LNCaP clone FGC (cell line): ENCODE measurements at regions not wholly inside any gene's neighbourhood (a gene's known extent, or its start where the extent isn't known, plus 50 kb on each side); places are given as distances from the start of the nearest gene placed in this dataset.

ENCODE experiments used
- DNase-seq: peaks from one replicate; pipeline ENCODE4 v3.0.0-alpha.2; 2011; ENCODE audit warnings: low read depth
- H3K4me3 ChIP-seq: 2 replicates; pipeline ENCODE4 v1.5.1; 2011; ENCODE audit warnings: mild to moderate bottlenecking, low read depth, low read length, control low read depth
- TF ChIP-seq, protein P1 (sequence below): IDR thresholded peaks from 2 replicates; pipeline ENCODE4 v1.5.1; 2012; ENCODE audit warnings: mild to moderate bottlenecking; ENCODE audit not compliant: control insufficient read depth, insufficient read depth; ENCODE audit errors: extremely low read depth

DNA sequence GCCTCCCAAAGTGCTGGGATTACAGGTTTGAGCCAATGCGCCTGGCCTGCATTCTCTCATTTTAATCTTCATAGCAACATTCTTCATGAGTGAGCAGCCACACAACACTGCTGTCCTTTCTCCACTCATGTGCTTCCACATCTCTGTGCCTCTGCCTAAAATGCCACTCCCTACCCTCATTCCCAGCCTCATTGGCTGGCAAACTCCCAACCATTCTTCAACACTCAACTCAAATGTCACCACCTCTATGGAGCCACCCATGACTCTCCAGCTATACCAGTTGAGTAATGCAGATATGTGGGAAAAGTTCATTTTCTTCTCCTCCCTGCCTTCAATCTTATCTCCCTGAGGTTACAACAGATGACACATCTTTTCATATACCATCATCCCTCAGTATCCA is 53.9 kb upstream of the ZC3H12A start:
- DNase-seq: no peak
- H3K4me3 ChIP-seq: no peak overlapping the region
- TF ChIP-seq, protein P1, sequence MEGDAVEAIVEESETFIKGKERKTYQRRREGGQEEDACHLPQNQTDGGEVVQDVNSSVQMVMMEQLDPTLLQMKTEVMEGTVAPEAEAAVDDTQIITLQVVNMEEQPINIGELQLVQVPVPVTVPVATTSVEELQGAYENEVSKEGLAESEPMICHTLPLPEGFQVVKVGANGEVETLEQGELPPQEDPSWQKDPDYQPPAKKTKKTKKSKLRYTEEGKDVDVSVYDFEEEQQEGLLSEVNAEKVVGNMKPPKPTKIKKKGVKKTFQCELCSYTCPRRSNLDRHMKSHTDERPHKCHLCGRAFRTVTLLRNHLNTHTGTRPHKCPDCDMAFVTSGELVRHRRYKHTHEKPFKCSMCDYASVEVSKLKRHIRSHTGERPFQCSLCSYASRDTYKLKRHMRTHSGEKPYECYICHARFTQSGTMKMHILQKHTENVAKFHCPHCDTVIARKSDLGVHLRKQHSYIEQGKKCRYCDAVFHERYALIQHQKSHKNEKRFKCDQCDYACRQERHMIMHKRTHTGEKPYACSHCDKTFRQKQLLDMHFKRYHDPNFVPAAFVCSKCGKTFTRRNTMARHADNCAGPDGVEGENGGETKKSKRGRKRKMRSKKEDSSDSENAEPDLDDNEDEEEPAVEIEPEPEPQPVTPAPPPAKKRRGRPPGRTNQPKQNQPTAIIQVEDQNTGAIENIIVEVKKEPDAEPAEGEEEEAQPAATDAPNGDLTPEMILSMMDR: no peak

- TF ChIP-seq, protein P1: no peak
- no peak for DNase-seq
- no peak overlapping the region for H3K4me3 ChIP-seq
These were observed 50.6 kb upstream of the ZC3H12A start for GRCh38 chr1:37423810-37424209.

GRCh38 chr1:37424523-37424922 is 49.9 kb upstream of the ZC3H12A start:
- TF ChIP-seq, protein P1: no peak
- no peak for DNase-seq
- no peak overlapping the region for H3K4me3 ChIP-seq
